Suppressor macrophage treated with lipopolysaccharide for 1 hour (primary cell): ENCODE measurements at regions not wholly inside any gene's neighbourhood (a gene's known extent, or its start where the extent isn't known, plus 50 kb on each side); places are given as distances from the start of the nearest gene placed in this dataset.

Experiments
- DNase-seq, 3 donors: peaks; one replicate each; pipeline ENCODE4 v3.0.0-alpha.2; 2020 to 2022

DNA sequence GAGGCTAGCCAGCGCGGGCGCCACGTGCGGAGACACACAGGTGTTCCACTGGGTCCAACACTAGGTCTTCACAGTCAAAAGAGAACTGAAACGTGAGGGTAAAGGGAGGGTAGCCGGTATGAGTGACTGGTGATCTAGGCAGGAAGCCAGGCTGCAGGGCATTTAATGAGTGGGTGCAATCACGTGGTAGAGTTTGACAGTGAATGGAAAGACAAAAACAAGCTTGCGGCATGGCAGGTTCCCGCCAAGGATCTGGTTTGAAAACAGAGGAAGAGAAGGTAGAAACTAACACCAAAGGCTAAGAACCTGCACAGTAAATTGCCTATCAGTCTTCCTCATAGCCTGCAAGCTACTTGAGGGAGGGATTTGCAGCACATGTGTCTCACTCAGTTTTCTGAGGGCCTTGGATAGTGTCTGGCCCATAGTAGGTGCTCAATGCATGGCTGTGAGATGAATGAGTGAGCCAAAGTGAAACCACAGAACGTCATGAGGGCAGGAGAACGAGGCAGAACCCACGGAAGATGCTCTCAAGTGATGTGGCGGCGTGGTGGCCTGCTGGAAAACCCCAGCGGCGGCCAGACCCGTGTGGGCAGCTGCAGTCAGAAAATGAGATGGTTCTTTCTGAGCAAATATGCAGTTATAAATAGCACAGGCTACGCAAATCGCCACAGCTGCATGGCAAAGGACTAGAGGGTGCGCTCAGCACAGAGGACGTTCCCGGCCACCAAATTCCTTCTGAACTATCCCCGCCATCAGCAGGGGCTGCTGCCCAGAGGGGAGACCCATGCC lies 183.6 kb upstream of the NFE2L3 start:
- DNase-seq, result no peak

DNA sequence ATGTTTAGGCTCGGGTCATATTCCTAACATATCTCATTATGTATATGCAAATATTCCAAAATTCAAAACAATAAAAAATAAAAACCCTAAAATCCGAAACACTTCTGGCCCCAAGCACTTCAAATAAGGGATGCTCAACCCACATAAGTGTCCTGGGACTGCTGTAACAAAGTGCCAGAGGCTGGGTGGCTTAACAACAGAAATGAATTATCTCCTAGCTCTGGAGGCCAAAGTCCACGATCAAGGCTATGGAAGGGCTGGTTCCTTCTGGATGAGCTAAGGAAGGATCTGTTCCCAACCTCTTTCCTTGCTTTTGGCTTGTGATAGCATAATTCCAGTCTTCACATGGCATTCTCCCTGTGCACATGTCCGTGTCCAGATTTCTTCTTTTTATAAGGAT lies 181.6 kb upstream of the NFE2L3 start:
- DNase-seq, result no peak

DNA sequence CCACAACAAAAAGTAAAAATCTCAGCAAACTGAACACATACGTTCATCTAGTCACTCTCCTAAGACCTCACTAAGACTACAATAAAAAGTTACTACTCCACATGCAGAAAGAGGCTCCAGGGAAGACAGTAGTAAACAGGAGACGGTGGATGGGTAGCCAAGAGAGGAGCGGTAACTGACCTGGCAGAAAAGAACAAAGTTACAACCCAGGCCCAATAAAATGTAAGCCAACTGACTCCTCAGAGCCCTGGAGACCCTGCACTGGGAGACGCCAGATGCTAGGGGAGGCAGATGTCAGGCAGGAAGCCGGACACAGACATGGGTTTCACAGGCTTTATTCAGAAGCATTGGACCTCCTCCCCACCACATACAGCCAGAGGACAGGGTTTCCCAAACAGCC lies 181.1 kb upstream of the NFE2L3 start:
- DNase-seq, result no peak

DNA sequence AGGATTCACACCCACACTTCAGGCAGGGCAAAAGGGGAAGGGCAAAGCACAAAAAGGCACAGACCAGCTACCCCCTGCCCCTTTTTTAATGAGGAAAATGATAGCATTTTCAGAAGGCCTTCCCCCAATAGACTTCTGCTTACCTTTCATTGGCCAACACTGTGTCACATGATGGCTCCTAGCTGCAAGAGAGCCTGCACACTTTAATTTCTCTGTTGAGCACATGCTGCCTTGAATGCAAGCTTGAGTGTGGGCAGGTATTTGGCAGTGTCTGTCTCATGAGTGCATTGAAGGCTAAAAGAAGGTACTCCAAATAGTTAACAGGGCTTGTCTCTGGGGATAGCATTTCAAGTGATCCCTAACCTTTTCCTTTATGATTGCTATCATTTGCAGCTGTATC lies 175.4 kb upstream of the NFE2L3 start:
- no peak for DNase-seq

DNA sequence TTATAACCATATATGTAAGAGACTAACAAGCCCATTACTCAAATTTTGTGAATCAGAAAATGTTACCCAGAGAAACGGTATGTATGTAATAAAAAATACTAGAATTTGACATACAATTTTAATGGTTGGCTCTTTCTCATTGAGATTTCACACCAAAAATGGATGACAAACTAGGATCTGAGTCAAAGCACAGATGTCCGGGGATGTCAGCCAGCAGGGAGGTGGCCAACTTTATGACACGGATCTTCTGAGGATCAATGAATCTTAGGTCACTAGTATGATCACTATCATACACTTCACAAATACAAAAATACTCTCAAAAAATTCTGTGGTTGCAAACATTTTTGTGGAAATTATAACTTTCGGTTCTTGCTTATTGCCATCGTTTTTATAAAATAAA lies 173.5 kb upstream of the NFE2L3 start:
- DNase-seq, result no peak

DNA sequence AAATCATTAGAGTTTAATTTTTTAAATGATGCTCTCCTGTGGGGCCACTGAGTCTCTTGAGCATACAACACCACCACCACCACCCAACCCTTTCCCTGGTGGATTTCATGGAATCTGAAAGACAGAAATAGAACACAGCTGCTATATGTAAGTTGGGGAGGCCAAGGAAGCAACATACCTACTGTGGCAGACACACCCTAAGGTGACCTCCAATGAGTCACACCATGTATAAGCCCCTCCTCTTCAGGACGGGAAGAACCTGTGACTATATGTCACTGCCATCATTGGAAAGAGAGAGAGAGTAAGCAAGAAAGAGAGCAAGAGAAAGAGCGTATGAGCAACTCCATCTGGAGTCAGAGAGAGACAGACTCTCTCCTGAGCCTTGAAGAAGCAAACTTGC lies 172.4 kb upstream of the NFE2L3 start:
- DNase-seq, result no peak

DNA sequence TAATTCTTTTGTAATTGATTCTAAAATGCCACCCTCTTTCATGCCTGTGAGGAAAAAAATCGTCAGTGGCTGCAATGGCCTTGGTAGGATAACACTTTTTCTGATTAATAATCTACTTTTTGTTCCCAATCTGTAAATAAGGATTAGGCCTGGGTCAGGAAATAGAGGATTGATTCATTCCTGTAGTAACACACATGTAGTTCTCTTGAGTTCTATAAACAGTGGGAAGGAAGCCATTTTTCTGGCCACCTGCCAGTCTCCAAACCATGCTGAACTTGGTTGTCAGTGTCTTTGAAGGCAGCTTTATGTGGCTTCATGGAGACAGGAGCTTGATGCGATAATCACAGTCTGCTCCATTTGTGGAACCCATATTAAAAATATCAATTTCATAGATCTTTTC lies 169.3 kb upstream of the NFE2L3 start:
- DNase-seq, result no peak

DNA sequence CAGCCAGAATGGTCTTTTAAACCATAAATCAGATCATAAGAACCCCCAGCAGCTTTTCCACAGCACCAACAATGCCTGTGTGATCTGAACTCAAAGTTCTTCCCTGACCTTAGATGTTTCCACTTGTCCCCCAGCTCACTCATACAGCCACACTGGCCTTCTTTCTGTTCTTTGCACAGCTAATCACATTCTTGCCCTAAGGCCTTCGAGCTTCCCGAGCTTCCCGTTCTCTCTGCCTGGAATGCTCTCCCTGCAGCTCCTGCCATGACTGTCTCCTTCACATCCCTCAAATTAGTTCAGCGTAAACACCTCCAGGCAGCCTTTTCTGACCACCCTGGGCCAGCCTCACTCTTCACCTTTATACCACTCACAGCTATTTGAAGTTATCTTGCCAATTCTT lies 166.8 kb upstream of the NFE2L3 start:
- DNase-seq, result no peak

DNA sequence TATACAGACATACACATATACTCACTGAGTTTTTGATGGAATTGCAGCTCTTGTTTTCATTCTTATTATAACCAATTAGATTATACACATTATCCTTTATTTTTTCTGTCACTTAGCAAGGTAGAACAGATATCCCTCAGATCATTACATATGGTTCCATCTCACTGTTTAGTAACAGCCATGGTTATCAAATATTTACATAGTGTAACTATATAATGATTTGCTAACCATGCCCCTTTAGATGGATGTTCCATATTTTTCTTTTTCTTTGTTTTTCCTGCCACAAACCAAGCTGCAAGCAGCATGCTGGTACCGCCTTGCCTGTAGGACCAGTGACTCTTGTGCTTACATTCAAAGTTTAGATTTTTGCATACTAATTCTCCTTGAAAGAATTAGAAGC lies 163.4 kb upstream of the NFE2L3 start:
- no peak for DNase-seq

DNA sequence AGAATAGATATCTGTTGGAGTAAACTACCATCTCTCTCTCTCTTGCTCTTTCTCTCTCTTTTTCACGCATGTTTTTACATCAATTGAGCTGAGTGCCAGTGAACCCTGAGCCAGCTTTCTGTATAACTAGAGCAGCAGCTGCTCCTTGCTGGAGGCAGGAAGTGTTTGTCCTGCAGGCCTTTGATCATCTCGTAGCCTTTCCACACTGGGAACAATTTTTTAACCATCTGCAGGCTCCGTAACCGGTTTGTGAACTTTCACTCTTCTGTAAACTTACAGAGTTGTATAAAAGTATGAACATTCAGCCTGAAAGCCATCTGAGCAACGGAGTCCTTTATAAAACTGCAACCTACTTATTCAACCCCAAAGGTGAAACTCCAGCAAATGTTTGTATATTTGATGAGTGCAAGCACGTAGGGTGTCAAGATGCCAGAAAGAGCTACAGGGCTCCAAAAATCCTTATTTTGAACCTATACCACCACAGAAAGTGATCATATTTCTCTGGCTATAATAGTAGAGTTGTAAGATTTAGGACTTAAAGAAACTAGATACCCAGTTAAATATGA lies 162.8 kb upstream of the NFE2L3 start:
- no peak for DNase-seq

DNA sequence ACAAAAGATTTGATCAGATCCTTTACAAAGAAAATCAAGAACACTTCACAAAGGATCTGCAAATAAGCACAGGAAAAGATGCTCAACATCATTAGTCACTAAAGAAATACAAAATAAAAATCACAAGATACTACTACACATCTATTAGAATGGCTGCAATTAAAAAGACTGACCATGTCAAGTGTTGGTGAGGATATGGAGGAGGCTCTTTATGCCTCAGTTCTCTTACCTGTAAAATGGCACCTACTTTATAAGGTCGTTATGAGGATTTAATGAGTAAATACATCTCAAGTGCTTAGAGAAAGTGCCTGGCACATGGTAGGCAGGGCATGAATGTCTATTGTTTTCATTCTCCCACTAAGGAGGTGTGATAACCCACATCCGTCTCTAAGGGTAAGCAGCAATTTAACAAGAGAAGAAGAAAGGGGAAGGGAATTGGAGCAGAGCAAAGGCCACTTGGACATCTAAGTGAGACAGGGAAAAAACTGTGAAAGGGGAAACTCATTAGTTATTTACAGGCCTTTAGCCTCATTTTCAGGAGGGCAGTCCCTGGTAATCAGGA lies 157.5 kb upstream of the NFE2L3 start:
- DNase-seq, result no peak

DNA sequence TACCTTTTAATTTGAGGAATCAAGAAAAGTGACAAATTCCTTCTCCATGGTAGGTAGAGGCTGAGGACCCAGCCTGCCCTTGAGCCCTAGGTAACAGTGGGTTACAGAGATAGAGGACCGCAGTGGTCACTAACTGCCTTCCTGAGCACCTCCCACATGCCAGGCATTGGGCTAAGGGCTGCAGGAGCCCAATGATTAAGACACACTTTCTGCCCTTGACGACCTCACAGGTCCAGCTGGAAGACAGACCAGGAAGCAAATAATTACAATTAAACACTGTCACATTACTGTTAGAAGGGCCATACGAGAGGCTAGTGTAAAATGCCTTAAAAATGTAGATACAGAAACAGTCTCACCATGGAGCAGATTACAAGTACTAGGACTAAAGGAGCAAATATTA lies 156.8 kb upstream of the NFE2L3 start:
- no peak for DNase-seq

DNA sequence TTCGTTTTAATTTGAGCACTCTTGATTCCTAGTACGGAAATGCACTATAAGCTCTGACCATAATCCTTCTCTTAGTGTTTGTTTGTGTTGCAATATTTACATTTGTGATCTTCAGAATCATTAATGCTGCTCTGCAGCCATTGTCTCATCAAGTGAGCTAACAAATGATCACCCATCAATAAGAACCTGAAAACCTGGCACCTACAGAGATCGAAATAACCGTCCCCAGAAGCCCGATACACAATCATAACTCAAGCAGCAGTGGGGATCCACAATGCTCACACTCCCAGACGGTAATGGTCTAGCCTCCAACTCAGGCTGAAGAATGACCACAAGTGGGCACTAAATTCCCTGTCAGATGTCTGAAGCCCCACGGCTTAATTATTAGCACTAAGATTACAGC lies 156.0 kb upstream of the NFE2L3 start:
- peak in 1 of 3 donors; percentile 5 for DNase-seq

DNA sequence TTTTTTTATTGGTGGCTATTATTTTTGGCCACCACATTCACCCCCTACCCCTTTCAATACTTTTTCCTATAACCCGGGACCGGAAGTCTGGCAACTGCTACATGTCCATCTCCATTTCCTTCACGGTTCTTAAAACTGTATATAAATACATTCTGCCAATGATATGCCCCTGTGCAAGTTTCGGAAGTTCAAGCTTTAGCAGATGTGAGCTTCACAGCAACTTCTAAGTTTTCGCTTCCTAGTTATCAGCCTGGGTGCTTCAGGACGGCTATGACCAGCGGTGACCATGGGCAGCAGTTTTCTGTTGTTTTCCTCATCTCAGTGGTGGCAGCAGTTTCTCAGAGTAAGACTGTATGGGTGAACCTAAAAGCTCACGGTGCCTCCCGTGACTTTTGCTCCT lies 153.5 kb upstream of the NFE2L3 start:
- no peak for DNase-seq

DNA sequence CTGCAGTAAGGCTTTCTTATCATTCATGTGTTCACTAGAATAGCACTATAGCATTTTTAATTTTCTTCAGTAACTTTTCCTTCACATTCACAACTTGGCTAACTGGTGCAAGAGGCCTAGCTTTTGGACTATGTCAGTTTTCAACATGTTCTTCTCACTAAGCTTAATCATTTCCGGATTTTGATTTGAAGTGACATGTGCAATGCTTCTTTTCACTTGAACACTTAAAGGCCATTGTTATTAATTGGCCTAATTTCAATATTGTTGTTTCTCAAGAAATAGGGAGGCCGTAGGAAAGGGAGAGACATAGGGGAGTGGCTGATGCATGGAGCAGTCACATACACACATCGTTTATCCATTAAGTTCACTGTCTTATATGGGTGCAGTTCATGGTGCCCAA lies 151.2 kb upstream of the NFE2L3 start:
- DNase-seq, result no peak

DNA sequence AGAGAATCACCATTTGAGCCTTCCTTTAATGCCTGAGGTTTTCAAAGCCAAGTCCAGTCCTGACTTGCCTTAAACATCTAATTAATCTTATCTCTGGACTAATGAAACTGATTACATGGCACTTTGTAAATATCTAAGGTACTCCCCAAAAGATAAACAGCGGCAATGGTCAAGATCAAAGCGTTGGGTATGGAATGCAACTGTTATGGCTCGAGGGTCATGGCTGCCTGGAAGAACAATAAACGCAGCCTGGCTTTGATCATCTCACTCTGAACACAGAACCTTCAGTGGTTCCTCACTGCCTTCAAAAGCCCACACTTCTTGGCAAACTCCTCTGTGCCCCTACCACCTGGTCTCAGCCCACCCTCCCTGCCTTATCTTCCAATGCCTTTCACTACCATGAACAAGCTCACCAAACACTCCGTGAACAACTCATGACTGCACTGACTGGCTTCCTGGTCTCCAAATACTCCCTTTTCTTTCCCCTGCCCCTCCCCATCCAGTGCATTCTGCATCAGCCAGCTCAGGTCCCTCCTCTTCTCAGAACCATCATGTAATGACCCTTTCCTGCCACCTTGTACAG lies 150.2 kb upstream of the NFE2L3 start:
- DNase-seq, result no peak

DNA sequence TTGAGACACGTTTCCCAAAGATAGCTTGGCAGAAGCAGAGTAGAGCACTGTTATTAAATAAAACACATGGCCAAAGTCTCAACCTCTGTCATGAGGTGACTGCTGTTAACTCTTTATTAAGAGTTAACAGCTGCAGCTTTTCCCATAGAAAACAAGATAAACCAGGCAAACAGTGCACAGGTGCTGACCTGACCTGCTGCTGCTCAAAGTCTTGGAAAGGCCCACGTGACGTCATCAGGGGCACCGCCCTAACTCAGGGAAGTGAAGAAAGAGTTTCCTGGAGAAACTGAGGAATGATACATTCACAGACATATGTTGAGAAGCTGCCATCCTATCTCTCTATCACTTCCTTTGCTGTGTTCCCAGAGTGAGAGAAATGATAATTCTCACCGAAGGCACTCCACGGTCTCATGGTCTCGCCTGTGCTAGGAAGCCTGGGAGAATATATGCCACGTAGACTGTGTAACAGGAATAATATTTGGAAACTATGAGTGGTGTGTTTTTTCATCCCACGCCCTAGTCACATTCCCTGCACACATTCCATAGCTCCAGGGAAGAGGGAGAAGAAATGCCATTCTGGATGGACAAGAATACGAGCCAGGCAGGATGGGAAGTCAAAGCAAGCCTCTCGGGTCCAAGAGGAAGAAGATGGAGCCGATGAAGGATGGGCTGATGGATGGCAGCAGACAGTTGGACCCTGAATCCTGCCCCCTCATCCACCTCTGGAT lies 146.2 kb upstream of the NFE2L3 start:
- DNase-seq, result no peak

DNA sequence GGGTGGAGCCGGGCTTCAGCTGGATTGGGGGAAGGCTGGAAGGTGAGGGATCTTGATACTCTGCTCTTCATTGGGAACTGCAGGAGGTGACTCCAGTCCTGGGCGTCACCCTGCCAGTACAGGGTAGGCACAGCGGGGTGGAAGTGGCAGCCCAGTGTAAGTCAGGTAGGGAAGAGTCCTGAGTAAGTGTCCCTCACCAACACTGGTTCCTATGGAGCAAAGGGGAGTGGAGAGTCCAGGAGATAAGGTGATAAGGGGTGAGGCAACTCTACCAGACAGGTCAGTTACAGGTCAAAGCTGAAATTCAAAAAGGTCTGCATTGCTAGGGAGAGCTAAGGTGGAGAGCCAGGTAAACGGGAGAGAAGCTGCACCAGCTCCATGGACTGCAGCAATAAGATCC lies 145.6 kb upstream of the NFE2L3 start:
- no peak for DNase-seq

DNA sequence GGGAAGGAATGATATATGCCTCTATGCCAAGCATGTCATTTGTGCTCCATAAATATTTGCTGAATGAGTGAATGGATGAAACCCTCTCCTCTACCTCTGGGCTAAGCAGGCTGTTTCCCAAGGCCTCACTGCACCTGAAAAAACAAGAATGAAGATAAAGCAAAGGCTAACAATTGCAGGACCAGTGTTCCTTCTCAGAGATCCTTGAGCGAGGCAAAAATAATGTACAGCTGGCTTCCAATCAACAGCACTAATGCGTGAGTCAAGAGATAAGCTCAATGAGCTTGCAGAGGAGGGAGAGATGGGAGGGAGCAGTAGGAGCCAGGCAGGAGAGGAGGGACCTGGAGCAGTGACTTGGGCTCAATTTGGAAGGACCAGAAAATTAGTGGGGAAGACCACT lies 144.5 kb upstream of the NFE2L3 start:
- DNase-seq, result no peak

DNA sequence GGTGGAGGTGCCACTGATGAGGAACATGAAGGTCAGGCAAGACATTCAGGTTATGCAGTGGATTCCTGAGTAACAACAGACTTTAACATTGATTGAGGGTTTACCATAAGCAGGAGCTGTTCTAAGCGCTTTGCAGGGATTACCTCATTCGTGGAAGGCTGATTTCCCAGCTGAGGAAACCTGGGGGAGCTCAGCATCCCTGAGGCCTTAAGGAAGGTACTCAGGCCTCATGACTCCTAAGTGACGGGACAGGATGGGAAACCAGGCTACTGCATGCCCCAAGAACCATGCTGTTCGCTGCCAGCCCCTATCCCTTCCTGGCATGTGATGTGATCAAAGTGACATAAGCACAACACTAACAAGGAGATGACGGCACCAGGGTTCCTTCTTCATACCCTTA lies 143.6 kb upstream of the NFE2L3 start:
- DNase-seq, result no peak

DNA sequence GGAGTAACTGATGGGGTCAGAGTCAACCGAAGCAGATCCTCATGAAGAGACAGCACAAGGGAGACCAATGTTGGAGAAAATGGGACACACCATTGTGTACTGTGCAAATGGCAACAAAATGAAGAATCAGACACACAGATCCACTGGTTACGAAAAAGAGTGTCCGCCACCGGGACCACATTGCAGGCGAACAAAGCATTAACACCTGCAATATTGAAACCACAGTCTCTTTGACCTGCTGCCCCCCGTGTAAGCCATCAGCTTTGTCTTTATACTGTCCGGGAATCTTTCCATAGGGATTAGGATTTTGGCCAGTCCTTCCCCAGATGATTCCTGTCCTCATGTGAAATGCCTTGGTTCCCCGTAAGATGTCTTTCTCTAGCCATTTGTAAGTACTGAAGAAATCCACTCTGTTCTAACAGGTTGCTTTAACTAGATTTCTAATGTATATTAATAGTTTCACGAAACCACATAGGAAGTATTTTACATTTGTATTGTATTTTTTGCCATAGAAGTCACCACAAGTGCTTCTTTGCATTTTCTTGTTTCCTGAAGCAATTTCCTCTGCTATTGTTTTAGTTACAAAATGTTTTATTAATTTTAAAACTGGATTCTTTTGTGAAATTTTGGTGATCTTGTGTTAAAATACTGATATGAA lies 140.8 kb upstream of the NFE2L3 start:
- no peak for DNase-seq

DNA sequence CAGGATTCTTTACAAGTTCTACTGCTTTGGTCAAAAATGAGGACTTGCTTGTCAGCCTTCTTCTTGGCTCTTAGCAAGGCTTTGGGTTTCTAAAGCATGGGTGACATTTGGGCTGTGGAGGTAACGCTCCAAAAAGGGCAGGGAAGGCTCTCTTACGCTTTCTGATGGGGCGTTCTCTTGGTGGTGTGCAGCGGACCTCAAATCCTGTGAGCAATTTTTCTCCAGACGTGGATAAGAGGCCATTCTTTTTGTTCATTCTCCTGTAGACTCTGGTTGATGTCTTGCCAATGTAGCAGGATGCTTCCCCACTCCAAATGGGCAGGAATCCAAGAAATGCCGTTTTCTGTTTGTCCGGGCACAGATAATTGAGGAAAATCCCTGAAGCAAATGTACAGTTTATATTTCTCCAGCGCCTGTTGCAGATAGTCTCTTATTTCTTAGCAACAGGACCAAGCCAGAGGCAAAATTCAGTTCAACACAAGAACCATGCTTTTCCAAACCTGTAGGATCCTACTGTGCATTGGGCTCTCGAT lies 138.4 kb upstream of the NFE2L3 start:
- no peak for DNase-seq

DNA sequence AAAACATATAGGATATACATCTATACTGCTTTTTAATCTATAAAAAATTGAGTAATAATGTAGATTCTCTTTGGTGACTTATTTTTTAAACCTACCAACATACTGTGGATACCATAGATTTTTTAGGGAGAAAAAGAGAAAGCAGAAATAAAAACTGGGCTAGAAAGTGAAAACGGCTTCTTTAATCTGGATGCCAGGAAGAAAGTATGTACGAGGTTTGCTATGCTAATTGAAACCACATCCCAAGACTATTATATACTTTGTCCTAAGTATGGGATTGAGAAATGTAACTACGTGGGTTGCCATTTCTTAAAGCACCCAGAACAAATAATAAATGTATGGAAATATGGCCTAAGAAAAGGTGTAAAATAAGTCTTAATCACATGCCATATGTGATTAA lies 129.0 kb upstream of the NFE2L3 start:
- DNase-seq, result no peak
